ENCODE measurements at regions not wholly inside any gene's neighbourhood (a gene's known extent, or its start where the extent isn't known, plus 50 kb on each side); places are given as distances from the start of the nearest gene placed in this dataset.
"Not testable (repeated sequence)": the region's sequence is repeated elsewhere in the genome, so short reads cannot be mapped to it uniquely, and the experiment has no call there.

GRCh38 chr6:81088145-81088544 is 664.3 kb downstream of the TENT5A start:
- no peak for DNase-seq

- DNase-seq = no peak
Measured at GRCh38 chr6:81086991-81087390, 665.5 kb downstream of the TENT5A start.

- DNase-seq = no peak
Measured at GRCh38 chr6:81085431-81085790, 667.1 kb downstream of the TENT5A start.

GRCh38 chr6:81084776-81085430 is 667.6 kb downstream of the TENT5A start:
- DNase-seq = no peak

GRCh38 chr6:81075974-81076373 is 676.5 kb downstream of the TENT5A start:
- no peak for DNase-seq

GRCh38 chr6:81073318-81073717 is 679.2 kb downstream of the TENT5A start:
- no peak for DNase-seq

GRCh38 chr6:81071121-81071520 is 681.4 kb downstream of the TENT5A start:
- no peak for DNase-seq

- no peak for DNase-seq
Measured at GRCh38 chr6:81067057-81067456, 685.4 kb downstream of the TENT5A start.

- DNase-seq = no peak
Measured at GRCh38 chr6:81063891-81064290, 688.6 kb downstream of the TENT5A start.

- no peak for DNase-seq
Measured at GRCh38 chr6:81054036-81054435, 698.4 kb downstream of the TENT5A start.

GRCh38 chr6:81051952-81052351 is 700.5 kb downstream of the TENT5A start:
- DNase-seq = no peak

- DNase-seq = no peak
Measured at GRCh38 chr6:81049425-81050042, 702.9 kb downstream of the TENT5A start.

GRCh38 chr6:81031416-81031815 is 721.1 kb downstream of the TENT5A start:
- no peak for DNase-seq

GRCh38 chr6:81026041-81026553 is 726.4 kb downstream of the TENT5A start:
- DNase-seq = no peak

- DNase-seq = no peak
Measured at GRCh38 chr6:81023709-81024108, 728.8 kb downstream of the TENT5A start.

GRCh38 chr6:81023007-81023582 is 729.4 kb downstream of the TENT5A start:
- no peak for DNase-seq

- not testable (repeated sequence) for DNase-seq
Measured at GRCh38 chr6:81017586-81017985, 734.9 kb downstream of the TENT5A start.

GRCh38 chr6:81003894-81004293 is 748.6 kb downstream of the TENT5A start:
- DNase-seq = no peak

- DNase-seq = no peak
Measured at GRCh38 chr6:81003156-81003555, 749.3 kb downstream of the TENT5A start.

- no peak for DNase-seq
Measured at GRCh38 chr6:81002126-81002525, 750.4 kb downstream of the TENT5A start.

GRCh38 chr6:80991316-80991715 is 761.2 kb downstream of the TENT5A start:
- no peak for DNase-seq

- no peak for DNase-seq
Measured at GRCh38 chr6:80988892-80989291, 763.6 kb downstream of the TENT5A start.

- DNase-seq = no peak
Measured at GRCh38 chr6:80988286-80988685, 764.2 kb downstream of the TENT5A start.

GRCh38 chr6:80981226-80981625 is 771.3 kb downstream of the TENT5A start:
- DNase-seq = not testable (repeated sequence)
